NCI-H128 (cell line): ENCODE measurements at regions not wholly inside any gene's neighbourhood (a gene's known extent, or its start where the extent isn't known, plus 50 kb on each side); places are given as distances from the start of the nearest gene placed in this dataset.
"Not testable (repeated sequence)": the region's sequence is repeated elsewhere in the genome, so short reads cannot be mapped to it uniquely, and the experiment has no call there.

Experiments used
- DNase-seq: peaks from one replicate; lab custom pipeline; 2025; ENCODE audit not compliant: unreplicated experiment; lab: John Stamatoyannopoulos, UW

- no peak for DNase-seq
Measured at GRCh38 chr6:14512246-14512645, 394.7 kb downstream of the CD83 start.

GRCh38 chr6:14513496-14514393 lies 396.2 kb downstream of the CD83 start:
- no peak for DNase-seq

GRCh38 chr6:14516956-14517355 lies 399.4 kb downstream of the CD83 start:
- no peak for DNase-seq

GRCh38 chr6:14517516-14518105 lies 400.0 kb downstream of the CD83 start:
- no peak for DNase-seq

- no peak for DNase-seq
Measured at GRCh38 chr6:14518515-14519217, 401.1 kb downstream of the CD83 start.

- DNase-seq: no peak
Measured at GRCh38 chr6:14520029-14520428, 402.5 kb downstream of the CD83 start.

- no peak for DNase-seq
Measured at GRCh38 chr6:14520536-14520935, 403.0 kb downstream of the CD83 start.

- DNase-seq: no peak
Measured at GRCh38 chr6:14521141-14521540, 403.6 kb downstream of the CD83 start.

- DNase-seq: not testable (repeated sequence)
Measured at GRCh38 chr6:14521861-14522260, 404.3 kb downstream of the CD83 start.

GRCh38 chr6:14524319-14524718 lies 406.7 kb downstream of the CD83 start:
- no peak for DNase-seq

GRCh38 chr6:14530385-14530784 lies 412.8 kb downstream of the CD83 start:
- no peak for DNase-seq

- DNase-seq: no peak
Measured at GRCh38 chr6:14533446-14533845, 415.9 kb downstream of the CD83 start.

GRCh38 chr6:14537030-14537429 lies 419.5 kb downstream of the CD83 start:
- DNase-seq: no peak

GRCh38 chr6:14540276-14540675 lies 422.7 kb downstream of the CD83 start:
- DNase-seq: no peak

GRCh38 chr6:14540810-14541540 lies 423.4 kb downstream of the CD83 start:
- DNase-seq: no peak

GRCh38 chr6:14542670-14543366 lies 425.2 kb downstream of the CD83 start:
- no peak for DNase-seq

- DNase-seq: no peak
Measured at GRCh38 chr6:14543971-14544585, 426.5 kb downstream of the CD83 start.

GRCh38 chr6:14544666-14545065 lies 427.1 kb downstream of the CD83 start:
- peak; percentile 35 for DNase-seq

GRCh38 chr6:14545496-14545895 lies 427.9 kb downstream of the CD83 start:
- no peak for DNase-seq

- DNase-seq: no peak
Measured at GRCh38 chr6:14546036-14546435, 428.5 kb downstream of the CD83 start.
